ENCODE measurements at regions not wholly inside any gene's neighbourhood (a gene's known extent, or its start where the extent isn't known, plus 50 kb on each side); places are given as distances from the start of the nearest gene placed in this dataset.

DNA sequence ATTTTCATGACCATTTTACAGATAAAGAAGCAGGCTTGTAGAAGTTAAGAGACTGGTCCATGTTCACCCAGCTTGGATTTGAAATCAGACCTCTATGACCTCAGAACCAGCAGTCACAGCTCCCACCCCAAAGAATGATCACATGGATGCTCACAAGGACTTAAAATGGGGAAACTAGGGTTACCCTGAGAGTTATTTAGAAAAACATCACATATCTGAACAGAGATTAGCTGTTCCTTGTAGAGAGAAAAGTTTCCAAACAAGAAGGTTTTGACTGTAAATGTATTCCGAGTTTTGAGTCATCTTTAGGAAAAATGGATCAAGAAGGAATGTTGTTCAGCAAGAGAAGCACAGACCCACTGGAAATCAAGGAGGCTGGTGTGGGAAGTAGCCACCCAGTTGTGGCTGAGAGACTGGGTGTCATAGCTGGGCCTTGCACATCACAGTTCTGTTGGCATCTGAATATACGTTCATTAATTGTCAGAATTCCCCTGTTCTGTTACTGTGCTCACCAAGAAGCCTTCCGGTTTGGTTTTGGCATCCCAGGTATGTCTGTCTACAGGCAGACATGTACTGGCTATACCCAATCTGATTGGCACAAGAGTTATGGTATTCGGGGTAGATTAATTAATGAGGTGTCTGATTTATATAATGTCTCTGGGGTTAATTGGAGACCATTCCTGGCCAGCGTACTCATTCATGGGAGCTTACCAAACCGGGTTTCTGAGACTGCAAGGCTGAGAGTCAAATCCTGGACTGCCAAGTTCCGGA, 371.8 kb upstream of the SLC14A2 start:
- DNase-seq (ENCODE audit: low read depth, low spot score) (no peak), FAIRE-seq (no peak), ATAC-seq (no peak)
- no TSS peak for BruUV-seq (replicated peaks)
- ChIA-PET SMC1A (ENCODE audit: uncharacterized antibody, unreplicated experiment) (interaction anchor here (0.6 kb wide), 1 partner anchor 565 kb away, joined by 4 read pairs; no protein-coding TSS in a partner anchor), RAD21 (ENCODE audit: unreplicated experiment) (no interaction called here), POLR2A (no interaction called here), CTCF (interaction anchor here (1.3 to 1.7 kb wide), 2 partner anchors 31 kb away, joined by 3 to 8 read pairs; no protein-coding TSS in a partner anchor)
- Histone ChIP-seq H3K4me3 (no peak overlapping the region), H3K4me1 (ENCODE audit: control insufficient read depth, insufficient read depth, low read length) (no peaks in the 10 kb centered on the region), H2AFZ (ENCODE audit: control insufficient read depth, low read depth, low read length) (no peak overlapping the region), H3K9ac (ENCODE audit: control insufficient read depth, insufficient read depth, low read length) (no peak overlapping the region), H3K27me3 (replicated peaks in 1 of 2; ENCODE audit: control insufficient read depth in 2 of 2, insufficient read depth in 2 of 2, low read length in 1 of 2) (no peaks in the 10 kb centered on the region; a peak in 1 of 4 replicates), H3K79me2 (ENCODE audit: control insufficient read depth, insufficient read depth, low read length) (no peaks in the 10 kb centered on the region), H4K20me1 (ENCODE audit: control insufficient read depth, insufficient read depth) (no peaks in the 10 kb centered on the region), H3K4me2 (ENCODE audit: control insufficient read depth, insufficient read depth) (no peak overlapping the region), H3K27ac (ENCODE audit: control insufficient read depth, insufficient read depth) (no peak overlapping the region), H3K36me3 (ENCODE audit: control insufficient read depth in 2 of 2, insufficient read depth in 2 of 2, low read length in 1 of 2) (no peaks in the 10 kb centered on the region), H3K9me3 (replicated peaks; ENCODE audit: control insufficient read depth, insufficient read depth, low read length) (no peaks in the 10 kb centered on the region)
- intact Hi-C loops (cut with micrococcal nuclease; ENCODE audit: unreplicated experiment) (no loop called here), in situ Hi-C loops (cut with MboI) (no loop called here)
- TF ChIP-seq SMC3 (IDR thresholded peaks at IDR 0.05; ENCODE audit: borderline replicate concordance, low read length) = no peak
- TF ChIP-seq CBFB (IDR thresholded peaks at IDR 0.05; ENCODE audit: low read depth) = no peak
- TF ChIP-seq PAX8 (IDR thresholded peaks at IDR 0.05) = no peak
- no peak for TF ChIP-seq HDGF (IDR thresholded peaks at IDR 0.05)
- no peak for TF ChIP-seq MEF2A (IDR thresholded peaks at IDR 0.05; ENCODE audit: insufficient read depth, low read depth, low read length)
- TF ChIP-seq, protein P1, sequence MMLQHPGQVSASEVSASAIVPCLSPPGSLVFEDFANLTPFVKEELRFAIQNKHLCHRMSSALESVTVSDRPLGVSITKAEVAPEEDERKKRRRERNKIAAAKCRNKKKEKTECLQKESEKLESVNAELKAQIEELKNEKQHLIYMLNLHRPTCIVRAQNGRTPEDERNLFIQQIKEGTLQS (IDR thresholded peaks at IDR 0.05; ENCODE audit: borderline replicate concordance, extremely low read depth, low read depth, low read length) = no peak
- TF ChIP-seq, protein P2, sequence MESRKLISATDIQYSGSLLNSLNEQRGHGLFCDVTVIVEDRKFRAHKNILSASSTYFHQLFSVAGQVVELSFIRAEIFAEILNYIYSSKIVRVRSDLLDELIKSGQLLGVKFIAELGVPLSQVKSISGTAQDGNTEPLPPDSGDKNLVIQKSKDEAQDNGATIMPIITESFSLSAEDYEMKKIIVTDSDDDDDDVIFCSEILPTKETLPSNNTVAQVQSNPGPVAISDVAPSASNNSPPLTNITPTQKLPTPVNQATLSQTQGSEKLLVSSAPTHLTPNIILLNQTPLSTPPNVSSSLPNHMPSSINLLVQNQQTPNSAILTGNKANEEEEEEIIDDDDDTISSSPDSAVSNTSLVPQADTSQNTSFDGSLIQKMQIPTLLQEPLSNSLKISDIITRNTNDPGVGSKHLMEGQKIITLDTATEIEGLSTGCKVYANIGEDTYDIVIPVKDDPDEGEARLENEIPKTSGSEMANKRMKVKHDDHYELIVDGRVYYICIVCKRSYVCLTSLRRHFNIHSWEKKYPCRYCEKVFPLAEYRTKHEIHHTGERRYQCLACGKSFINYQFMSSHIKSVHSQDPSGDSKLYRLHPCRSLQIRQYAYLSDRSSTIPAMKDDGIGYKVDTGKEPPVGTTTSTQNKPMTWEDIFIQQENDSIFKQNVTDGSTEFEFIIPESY (IDR thresholded peaks at IDR 0.05) = no peak
- TF ChIP-seq SRF (IDR thresholded peaks at IDR 0.05; ENCODE audit: low read depth in 2 of 2, low read length in 2 of 2) = no peak
- TF ChIP-seq, protein P3, sequence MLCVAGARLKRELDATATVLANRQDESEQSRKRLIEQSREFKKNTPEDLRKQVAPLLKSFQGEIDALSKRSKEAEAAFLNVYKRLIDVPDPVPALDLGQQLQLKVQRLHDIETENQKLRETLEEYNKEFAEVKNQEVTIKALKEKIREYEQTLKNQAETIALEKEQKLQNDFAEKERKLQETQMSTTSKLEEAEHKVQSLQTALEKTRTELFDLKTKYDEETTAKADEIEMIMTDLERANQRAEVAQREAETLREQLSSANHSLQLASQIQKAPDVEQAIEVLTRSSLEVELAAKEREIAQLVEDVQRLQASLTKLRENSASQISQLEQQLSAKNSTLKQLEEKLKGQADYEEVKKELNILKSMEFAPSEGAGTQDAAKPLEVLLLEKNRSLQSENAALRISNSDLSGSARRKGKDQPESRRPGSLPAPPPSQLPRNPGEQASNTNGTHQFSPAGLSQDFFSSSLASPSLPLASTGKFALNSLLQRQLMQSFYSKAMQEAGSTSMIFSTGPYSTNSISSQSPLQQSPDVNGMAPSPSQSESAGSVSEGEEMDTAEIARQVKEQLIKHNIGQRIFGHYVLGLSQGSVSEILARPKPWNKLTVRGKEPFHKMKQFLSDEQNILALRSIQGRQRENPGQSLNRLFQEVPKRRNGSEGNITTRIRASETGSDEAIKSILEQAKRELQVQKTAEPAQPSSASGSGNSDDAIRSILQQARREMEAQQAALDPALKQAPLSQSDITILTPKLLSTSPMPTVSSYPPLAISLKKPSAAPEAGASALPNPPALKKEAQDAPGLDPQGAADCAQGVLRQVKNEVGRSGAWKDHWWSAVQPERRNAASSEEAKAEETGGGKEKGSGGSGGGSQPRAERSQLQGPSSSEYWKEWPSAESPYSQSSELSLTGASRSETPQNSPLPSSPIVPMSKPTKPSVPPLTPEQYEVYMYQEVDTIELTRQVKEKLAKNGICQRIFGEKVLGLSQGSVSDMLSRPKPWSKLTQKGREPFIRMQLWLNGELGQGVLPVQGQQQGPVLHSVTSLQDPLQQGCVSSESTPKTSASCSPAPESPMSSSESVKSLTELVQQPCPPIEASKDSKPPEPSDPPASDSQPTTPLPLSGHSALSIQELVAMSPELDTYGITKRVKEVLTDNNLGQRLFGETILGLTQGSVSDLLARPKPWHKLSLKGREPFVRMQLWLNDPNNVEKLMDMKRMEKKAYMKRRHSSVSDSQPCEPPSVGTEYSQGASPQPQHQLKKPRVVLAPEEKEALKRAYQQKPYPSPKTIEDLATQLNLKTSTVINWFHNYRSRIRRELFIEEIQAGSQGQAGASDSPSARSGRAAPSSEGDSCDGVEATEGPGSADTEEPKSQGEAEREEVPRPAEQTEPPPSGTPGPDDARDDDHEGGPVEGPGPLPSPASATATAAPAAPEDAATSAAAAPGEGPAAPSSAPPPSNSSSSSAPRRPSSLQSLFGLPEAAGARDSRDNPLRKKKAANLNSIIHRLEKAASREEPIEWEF (IDR thresholded peaks at IDR 0.05; ENCODE audit: insufficient replicate concordance, low read depth, low read length) = no peak
- WGBS (ENCODE audit: insufficient coverage, insufficient replicate concordance, low lambda C conversion rate, missing lambda C conversion rate) = 18% methylated on average over 7 of the region's 7 CpGs

Data from GM12878 (cell line).